Activated CD4-positive, CD25-positive, alpha-beta regulatory T cell (primary cell): ENCODE measurements at regions not wholly inside any gene's neighbourhood (a gene's known extent, or its start where the extent isn't known, plus 50 kb on each side); places are given as distances from the start of the nearest gene placed in this dataset.

Experiments used
- DNase-seq, 4 experiments: peaks; one replicate each; lab custom pipeline; 2025; lab: John Stamatoyannopoulos, UW

DNA sequence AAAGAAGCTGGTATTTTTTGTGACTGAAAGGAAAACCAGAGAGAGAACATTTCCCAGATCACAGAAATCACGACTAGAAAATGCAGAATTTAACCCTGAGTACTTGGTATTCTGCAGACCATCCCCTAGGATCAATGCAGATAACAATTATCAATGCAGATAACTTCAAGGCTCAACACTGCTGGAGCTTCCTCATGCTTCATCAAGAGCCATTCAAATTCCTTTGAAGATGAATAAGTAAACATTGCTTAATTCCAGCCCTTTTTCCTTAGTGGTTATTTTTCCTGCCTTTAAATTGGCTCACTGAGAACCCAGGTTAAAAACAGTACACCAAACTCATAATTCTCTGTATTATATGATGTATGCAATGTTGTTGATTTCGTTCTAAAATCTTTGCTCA lies 370.1 kb upstream of the TLE4 start:
- DNase-seq, result no peak

DNA sequence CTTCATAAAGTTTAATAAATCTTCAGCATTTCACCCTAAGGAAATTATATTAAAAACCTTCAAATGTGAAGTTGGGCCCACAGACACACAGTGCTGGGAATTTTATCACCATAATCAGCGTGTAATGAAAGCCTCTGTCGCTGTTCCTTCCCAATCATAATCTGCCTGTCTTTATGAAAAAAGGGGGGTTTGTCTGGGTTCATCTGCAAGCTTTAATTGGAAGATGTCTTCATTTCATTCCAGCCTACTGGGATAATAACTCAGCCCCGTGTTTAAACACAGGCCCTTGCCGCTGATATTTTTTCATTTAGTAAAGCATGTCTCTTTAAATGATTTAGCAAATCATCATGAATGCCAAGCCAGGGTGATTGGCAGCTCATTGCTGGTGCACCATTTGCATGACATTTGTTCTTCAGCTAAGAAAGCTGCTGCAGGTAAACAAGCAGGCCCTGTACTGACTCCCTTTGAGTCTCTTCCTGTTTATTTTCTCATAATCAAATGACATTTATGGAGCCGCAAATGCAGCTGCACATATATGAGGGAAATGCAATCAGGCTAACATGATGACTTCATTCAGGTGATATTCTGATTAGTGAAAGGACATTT lies 362.9 kb upstream of the TLE4 start:
- DNase-seq, result no peak

DNA sequence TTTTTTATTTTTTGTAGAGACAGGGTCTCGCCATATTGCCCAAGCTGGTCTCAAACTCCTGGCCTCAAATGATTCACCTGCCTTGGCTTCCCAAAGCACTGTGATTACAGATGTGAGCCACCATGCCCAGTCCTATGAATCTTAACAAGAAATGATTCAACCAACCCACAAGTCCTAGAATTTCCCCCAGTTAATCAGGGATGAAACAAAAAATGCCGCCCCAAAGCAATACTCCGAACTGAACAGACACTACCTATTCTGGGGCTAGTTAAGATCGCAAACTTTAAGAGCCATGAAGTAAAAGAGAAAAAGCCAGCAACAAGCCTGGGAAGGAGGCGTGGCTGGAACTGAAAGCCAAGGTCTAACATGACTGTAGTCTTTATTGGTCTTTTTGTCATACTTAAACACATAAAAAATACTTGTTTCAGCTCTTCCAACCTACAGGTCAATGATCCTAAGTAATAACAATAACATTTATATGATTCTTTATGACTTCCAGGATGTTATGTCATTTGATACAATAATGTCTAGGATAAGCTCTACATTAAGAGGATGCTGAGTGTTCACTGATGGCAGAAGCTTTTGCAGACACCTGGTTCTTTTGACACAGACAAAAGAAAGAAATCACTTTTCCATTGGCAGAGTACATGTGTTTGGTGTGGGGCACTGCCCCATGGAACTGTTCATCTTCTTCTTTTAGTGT lies 361.1 kb upstream of the TLE4 start:
- no peak for DNase-seq

DNA sequence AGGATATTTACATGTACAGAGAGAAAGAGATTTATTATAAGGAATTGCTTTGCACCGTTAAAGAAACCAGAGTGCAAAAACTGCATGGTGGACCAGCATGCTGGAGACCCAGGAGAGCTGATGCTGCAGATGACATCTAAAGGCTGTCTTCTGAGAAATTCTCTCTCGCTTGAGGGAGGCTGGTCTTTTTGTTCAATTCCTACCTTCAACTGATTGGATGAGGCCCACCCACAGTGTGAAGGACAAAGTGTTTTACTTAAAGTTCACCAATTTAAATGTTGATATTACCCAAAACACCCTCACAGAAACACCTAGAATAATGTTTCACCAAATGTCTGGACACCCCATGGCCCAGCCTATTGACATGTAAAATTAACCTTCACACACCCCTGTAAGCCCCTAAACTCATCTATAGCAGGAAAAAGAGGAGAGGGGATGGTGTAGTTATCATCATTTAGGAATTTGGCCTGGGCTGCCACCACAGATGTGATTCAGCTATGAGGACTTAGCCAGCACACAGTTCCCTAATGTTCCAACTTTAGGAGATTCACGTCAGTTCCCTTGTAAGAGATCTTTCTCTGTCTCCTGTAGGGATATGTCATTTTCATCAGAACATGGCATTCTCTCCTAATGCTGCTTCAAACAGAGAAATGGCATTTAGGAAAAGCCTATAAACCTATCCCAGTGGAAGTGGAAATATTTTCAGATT lies 358.2 kb upstream of the TLE4 start:
- no peak for DNase-seq

DNA sequence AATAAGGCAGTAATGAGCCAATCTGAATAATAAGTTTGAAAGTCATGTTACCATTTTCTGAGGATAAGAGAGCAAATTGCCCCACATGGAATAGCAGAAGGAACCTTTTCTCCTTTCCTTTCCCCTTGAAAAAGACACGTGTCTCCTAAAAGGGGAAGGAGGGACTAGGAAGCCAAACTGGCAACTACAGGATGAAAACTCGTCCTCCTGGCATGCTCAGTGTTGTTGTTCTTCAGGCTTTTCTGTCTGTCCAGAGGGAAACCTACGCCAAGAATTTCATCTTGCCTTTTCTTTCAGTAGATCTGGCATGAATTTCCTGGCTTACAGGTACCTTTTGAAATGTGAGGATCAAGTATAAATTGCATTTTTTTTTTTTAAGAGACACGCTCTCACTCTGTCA lies 355.9 kb upstream of the TLE4 start:
- DNase-seq, result no peak

DNA sequence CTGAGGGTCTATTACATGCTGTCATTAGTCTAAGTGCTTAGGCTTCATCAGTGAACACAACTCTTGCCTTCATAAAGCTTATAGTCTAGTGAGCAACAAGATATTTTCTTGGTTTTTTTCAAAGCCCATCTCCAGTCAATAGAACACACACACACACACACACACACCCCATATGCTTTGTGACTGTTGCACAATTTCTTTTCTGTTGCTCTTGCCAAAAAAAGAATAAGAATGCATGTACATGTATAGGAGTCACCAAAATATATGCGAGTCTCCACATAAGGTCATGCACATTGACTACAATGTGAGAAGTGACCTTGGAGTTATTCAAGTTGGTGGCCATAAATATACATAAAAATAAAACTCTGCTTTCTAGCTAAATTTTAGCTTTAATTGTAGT lies 351.5 kb upstream of the TLE4 start:
- no peak for DNase-seq

DNA sequence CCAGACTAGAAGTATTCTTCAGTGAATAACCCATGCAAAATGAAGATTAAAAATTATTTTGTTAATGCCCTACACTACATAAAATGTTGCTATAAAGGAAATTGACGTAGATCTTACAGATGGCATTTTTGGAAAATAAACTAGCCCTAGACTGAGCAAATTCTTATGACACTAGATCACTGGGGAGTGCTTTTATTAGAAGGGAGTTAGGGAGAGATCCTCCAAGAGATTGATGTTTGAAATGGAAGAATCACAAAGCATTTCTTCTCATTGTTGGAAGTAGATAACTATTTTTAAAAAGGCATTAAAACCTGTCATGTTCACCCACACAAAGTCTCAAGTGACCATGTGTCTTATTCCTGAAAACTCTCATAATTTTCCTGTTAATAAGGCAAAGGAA lies 351.1 kb upstream of the TLE4 start:
- no peak for DNase-seq

DNA sequence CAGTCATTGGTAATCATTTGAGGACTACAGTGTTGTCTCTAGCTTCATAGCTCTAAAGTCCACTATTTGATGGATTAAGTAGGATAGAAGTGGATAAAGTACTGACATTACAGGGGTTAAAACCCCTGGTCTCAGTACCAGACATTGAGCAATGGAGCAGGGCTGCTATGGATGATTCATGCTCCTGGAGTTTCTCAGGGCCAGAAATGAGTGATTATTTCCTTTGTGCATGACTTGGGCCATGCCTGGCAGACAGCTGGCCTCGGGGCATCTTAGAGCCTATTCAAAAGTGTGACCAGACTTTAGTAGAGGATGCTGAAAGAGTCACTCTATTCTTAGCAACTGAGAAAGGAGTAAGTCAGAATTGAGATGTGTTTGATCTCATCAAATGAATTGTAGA lies 350.7 kb upstream of the TLE4 start:
- no peak for DNase-seq

DNA sequence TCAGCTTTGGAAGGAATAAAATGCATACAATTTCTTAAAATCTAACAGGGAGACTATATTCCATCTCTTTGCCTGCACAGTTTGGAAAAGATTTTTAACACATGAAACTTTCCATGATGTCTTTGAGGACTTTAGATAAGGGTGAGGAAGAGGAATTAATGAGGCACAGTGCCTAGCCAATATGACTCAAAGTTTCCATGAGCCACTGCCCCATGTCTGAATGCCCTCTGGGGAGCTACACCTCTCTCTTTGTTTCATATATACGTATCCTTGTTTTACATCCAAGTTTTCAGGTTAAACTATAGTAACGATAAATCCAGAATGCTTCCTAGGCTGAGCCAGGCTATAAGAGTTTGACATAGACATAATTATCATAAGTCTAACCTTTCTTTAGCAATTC lies 349.3 kb upstream of the TLE4 start:
- no peak for DNase-seq

DNA sequence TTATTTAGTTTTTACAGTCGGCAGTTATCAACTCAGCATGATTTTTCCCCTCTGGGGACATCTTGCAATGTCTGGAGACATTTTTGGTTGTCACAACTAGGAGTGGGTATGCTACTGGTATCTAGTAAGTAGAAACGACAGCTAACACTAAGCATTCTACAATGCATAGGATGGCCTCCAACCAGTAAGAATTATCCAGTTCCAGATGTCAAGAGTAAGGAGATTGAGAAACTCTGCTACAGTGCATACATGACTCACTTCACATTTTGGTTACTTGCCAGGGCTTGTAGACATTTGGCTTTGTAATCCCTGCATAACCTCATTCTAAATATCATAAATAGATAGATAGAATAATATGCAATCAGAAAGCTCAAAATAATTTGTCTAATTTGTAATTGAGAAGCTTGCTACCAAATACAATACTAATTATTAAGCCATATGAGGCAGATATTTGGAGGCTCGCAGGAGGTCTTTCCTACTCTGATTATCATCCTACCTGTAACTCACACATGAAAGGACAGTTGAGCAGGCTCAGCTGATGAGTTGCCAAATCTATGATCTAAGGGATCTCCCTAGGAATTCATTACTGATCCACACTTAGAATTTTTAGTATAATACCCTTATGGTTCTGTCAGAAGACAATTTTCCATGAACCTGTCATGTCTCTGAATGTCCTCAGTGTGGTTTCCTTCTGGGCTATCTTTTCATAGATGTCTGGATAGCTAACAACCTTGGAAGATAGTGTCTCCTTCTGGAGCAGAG lies 346.9 kb upstream of the TLE4 start:
- DNase-seq, result no peak

DNA sequence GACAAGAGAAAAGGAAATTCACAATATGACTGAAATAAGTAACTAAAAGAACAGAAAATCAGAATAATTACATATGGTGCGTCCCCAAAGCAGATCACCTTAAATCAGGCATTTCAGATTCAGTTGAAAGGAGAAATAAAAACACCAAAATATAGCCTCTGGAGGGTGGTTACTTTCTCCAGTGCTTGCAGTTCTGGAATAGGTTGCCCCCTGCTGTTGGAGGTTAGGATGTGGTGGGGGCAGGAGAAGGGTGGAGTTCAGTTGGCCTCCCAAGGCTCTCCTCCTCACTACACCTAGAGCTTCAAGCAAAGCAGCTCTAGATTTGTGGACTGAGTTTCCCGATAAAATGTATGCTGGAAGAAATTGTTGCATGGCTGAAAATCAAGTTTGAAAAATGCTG lies 338.2 kb upstream of the TLE4 start:
- DNase-seq, result no peak

DNA sequence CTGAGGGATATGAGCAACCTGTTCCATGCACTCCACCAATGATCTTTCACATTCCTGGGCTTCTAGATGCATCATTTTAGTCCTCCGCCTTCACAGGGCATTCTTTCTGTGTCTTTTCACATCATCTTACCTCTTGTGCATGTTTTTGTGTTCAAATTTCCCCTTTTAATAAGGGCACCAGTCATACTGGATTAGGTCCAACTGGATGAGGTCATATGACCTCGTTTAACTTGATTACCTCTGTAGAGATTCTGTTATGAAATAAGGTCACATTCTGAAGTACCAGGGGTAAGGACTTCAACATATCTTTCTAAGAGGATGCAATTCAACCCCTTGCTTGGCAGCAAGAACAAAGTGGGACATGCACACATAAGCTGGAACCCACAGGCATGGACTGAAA lies 335.3 kb upstream of the TLE4 start:
- no peak for DNase-seq

DNA sequence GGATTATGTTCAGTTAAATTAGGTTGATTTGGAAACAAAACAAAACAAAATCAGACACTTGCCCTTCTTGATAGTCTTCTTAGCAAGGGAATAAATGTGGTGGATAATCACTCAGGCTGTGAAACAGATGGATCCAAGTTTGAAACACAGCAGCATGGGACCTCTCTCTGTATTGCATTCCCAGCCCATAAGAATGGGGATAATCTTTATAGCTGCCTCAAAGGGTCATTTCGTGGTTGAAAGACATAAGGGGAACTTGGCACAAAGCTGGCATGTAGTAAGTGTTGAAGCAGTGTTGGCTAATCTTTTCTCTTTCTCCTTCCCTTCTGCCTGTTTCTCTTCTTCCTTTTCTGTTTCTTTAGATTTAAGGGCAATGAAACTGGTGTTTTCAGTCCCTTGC lies 333.9 kb upstream of the TLE4 start:
- DNase-seq, result no peak

DNA sequence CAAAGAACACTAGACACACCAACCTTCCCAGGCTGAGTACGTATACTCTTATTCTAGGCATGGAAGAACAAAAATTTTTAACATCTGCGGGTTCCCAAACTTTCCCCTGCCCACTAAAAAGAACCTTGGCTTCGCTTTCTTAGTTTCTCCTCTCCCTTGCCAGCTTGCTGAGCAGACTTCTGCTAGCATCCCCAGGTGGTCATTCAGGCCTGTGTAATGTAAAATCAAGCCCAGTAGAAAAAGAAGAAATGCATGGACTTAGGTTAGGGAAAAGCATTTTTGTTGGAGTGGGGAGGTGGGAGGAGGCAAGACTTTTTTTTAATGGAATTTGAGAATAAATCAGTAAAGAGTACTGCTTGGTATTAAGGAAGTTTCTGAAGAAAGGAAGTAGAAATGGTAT lies 331.0 kb upstream of the TLE4 start:
- DNase-seq, result no peak

DNA sequence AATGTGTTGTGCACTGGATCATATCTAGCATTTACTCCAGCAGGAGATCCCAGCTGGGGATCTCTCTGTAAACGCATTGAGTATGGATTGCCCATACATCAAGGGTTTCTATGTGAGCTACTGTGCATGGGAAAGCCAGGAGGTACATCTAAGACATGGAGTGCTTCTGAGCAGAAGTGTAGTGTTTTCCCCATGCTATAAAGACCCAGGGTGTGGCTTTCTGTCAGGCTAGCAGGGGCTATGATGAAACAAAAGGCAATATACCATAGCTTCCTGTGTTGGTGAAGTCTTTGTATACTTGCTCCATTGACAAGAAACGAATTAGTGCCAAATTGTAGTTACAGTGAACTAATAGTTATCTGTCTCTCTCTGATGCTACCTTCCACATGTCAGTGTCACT lies 329.3 kb upstream of the TLE4 start:
- no peak for DNase-seq

DNA sequence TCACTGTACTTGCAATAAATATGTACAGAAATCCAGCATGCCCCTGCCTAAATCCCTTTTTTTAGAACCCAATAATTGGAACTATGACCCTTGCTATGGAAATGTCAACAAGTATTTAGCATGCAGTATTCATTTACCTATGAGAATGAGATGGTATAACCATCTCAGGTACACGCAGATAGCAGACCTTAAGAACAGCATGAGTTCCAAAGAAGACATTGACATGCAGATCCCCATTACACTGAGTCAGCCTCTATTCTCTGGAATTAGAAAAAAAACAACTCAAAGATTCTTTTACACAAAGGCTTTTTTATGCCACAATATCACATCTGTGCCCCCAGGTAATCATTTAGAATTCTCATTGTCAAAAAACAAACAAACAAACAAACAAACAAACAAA lies 325.6 kb upstream of the TLE4 start:
- DNase-seq, result no peak

DNA sequence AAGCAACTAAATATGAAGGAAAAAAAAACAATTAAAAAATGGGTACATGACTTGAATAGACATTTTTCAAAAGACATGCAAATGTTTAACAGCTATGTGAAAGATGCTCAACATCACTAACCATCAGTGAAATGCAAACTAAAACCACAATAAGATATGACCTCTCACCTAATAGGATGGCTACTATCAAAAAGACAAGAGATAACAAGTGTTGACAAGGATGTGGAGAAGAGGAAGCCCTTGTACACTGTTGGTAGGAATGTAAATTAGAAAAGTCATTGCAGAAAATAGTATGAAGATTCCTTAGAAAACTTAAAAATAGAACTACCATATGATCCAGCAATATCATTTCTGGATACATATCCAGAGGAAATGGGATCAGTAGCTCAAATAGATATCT lies 324.7 kb upstream of the TLE4 start:
- no peak for DNase-seq

DNA sequence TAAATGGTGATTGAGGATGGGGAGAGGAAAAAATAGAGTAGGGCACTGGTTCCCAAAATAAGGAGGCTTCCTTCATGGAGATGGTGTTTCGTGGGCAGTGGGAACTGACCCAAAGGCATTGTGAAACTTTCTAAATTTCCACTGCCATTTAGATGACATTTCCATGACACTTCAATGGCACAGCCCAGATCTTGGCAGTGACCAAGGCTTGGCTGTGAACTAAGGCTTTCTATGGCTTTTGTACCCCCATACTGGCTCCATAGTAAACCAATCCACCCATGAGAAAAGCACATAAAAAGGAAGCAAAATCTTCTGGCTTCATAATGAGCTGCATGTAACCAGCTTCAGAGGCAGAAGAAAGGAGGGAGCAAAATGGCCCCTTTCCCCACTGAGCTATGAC lies 321.0 kb upstream of the TLE4 start:
- no peak for DNase-seq

DNA sequence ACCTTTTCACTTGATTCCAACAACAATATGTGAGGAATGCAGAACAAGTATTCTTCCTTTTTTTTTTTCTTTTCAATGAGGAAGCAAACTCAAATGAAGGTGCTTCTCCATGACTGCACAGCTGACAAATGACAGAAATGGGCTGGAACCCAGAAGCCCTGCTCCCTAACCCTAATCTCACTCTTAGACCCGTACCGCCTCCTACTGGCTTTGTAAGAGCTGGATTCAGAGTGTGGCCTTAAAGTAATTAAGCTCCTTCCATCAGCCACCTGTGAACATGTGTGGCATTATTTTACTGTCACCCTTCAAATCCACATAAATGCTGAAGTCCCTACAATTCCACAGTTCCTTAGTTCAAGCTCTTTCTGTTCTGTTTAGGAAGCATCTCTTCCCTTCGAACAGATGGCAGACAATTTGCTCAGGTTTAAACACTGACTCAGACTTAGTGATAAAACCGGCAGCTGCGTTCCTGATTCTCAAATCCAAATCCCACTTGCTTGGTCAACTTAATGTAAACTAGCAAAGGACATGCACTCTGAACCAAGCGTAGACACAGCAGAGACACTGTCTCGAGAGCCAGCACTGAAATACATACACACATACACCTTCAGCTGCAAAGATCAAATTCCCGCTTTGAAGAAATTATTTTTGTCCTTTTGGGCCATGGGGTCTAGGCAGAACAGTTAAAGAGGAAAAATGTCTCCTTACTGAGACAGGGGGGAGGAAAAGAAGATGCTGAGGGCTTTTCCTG lies 316.7 kb upstream of the TLE4 start:
- DNase-seq, result no peak

DNA sequence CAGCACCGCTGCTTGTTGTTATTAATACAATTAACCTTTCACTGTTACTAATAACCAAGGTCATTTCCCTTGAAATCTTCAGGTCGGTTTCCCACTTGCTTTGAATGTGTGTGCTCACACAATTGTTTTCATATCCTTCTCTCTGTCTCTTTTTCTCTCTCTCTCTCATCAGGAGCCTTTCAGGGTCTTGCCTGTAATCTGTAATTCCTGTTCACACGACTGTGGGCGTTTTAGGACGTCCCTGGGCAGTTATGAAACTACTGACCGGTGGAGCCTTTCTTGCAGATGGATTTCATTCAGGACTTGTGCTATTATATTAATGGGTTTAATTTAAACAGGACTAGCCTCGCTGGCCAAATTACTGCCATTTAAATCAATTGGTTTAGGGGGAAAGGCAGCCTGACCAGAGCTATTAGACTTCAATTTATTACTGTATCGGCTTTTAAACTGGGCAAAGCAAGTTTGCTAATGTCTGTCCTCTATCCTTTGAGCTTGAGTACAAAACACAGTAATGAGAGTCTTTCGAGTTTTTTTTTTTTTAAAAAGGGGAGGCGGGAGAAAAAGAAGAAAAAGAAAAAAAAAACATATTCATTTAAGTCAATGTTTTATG lies 316.0 kb upstream of the TLE4 start:
- no peak for DNase-seq

DNA sequence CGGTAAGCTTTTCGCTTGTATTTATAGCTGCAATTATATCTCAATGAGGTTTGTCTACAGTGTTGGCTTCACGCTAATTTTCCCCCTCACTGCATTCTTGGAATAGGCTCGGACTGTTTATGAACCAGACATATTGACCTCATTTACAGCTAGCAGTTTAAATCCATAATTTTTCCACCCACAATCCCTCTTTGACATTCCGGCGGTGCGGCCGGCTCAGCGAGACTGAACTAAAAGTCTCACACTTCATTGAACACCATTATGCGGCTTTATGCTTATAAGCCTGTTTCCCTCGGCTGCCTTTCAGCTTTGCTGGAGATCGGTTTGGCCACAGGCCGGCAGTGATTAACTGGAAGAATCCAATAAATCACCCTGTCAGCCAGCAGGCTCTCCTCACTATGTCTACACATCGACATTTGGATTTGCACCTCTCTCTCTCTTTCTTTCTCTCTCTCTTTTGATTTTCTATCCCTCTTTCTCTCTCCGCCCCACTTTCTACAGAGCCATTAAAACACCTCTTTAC lies 315.0 kb upstream of the TLE4 start:
- DNase-seq, result no peak
